OCI-LY1 (cell line): ENCODE measurements at regions not wholly inside any gene's neighbourhood (a gene's known extent, or its start where the extent isn't known, plus 50 kb on each side); places are given as distances from the start of the nearest gene placed in this dataset.

ENCODE experiments used
- H2AFZ ChIP-seq: fragments of 200-600 bp; sonication (generic), shearing (Covaris generic); 2 replicates; pipeline ENCODE4 v1.6.0; 2014; ENCODE audit warnings: antibody characterized with exemption, mild to moderate bottlenecking, low read length
- H3F3A ChIP-seq: fragments of 200-600 bp; sonication (generic), shearing (Covaris generic); 2 replicates; pipeline ENCODE4 v1.6.0; 2014; ENCODE audit warnings: mild to moderate bottlenecking, antibody characterized with exemption, low read length, moderate library complexity; ENCODE audit not compliant: insufficient read depth
- H3K27ac ChIP-seq: fragments of 200-600 bp; sonication (generic); 2 replicates; pipeline ENCODE4 v1.5.1; 2014; ENCODE audit warnings: low read length, mixed run types, mild to moderate bottlenecking, low read depth; ENCODE audit not compliant: poor library complexity, severe bottlenecking
- H3K27me3 ChIP-seq: fragments of 200-600 bp; sonication (generic); 2 replicates; pipeline ENCODE4 v1.6.0; 2014; ENCODE audit warnings: antibody characterized with exemption, mild to moderate bottlenecking, low read length, moderate library complexity; ENCODE audit not compliant: insufficient read depth
- H3K36me3 ChIP-seq: fragments of 200-600 bp; sonication (generic); 2 replicates; pipeline ENCODE4 v1.6.1; 2014; ENCODE audit warnings: mild to moderate bottlenecking, antibody characterized with exemption, low read length, moderate library complexity, mixed read lengths; ENCODE audit not compliant: insufficient read depth
- H3K4me1 ChIP-seq: fragments of 200-600 bp; sonication (generic); 2 replicates; pipeline ENCODE4 v1.5.1; 2014; ENCODE audit warnings: mild to moderate bottlenecking, low read length, moderate library complexity; ENCODE audit not compliant: insufficient read depth, severe bottlenecking
- H3K4me2 ChIP-seq: fragments of 200-600 bp; sonication (generic), shearing (Covaris generic); 2 replicates; pipeline ENCODE4 v1.6.1; 2014; ENCODE audit warnings: low read length
- H3K4me3 ChIP-seq: fragments of 200-600 bp; sonication (generic); 2 replicates; pipeline ENCODE4 v1.5.1; 2014; ENCODE audit warnings: low read length, low read depth, mild to moderate bottlenecking, mixed read lengths; ENCODE audit not compliant: poor library complexity, severe bottlenecking
- H3K79me2 ChIP-seq: fragments of 200-600 bp; shearing (Covaris generic); 2 replicates; pipeline ENCODE4 v1.6.1; 2016; ENCODE audit warnings: mixed run types, low read length, mixed read lengths; ENCODE audit not compliant: insufficient read depth
- H3K9ac ChIP-seq: fragments of 200-600 bp; sonication (generic), shearing (Covaris generic); 2 replicates; pipeline ENCODE4 v1.6.1; 2014; ENCODE audit warnings: mild to moderate bottlenecking, low read length, mixed read lengths
- H3K9me2 ChIP-seq: fragments of 200-600 bp; sonication (generic), shearing (Covaris generic); 2 replicates; pipeline ENCODE4 v1.6.1; 2014; ENCODE audit warnings: low read depth, mild to moderate bottlenecking, low read length, mixed read lengths
- H3K9me3 ChIP-seq: fragments of 200-600 bp; shearing (Covaris generic); 2 replicates; pipeline ENCODE4 v1.6.1; 2014; ENCODE audit warnings: low read length, mixed read lengths
- H4K20me1 ChIP-seq: fragments of 200-600 bp; sonication (generic), shearing (Covaris generic); 2 replicates; pipeline ENCODE4 v1.6.0; 2016; ENCODE audit warnings: mild to moderate bottlenecking, low read length; ENCODE audit not compliant: insufficient read depth
- EZH2 ChIP-seq: fragments of 200-600 bp; sonication (generic), shearing (Covaris generic); IDR thresholded peaks from 2 replicates; pipeline ENCODE4 v1.8.0; 2017; ENCODE audit warnings: borderline replicate concordance, mixed run types, mild to moderate bottlenecking, antibody characterized with exemption, low read length, moderate library complexity, mixed read lengths
- TF ChIP-seq, protein P1 (sequence below): fragments of 200-600 bp; sonication (generic), shearing (Covaris generic); IDR thresholded peaks from 2 replicates; pipeline ENCODE4 v1.5.1; 2017; ENCODE audit warnings: mild to moderate bottlenecking, antibody characterized with exemption, low read length, moderate library complexity, mixed read lengths

DNA sequence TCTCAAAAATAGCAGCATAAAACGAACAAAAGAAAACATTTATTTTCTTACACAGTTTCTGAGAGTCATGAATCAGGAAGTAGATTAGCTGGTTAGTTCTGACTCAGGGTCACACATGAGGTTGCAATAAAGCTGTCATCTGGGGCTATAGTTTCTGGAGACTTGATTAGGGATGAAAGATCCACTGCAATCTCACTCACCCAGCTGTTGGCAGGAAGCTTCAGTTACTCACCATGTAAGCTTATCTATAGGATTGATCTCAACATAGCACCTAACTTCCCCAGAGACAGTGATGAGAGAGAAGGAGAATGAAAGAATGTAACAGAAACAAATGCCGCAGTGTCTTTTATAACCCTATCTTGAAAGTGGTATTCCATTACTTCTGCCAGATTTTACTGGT, 435.5 kb downstream of the GABRG1 start:
- Histone ChIP-seq H4K20me1 (no peaks in the 10 kb centered on the region), H3K27me3 (no peaks in the 10 kb centered on the region), H3K9ac (no peak overlapping the region), H3K9me2 (no peaks in the 10 kb centered on the region), H3K4me3 (no peak overlapping the region), H3K9me3 (no peaks in the 10 kb centered on the region), H3K27ac (no peak overlapping the region), H3K79me2 (no peaks in the 10 kb centered on the region), H3F3A (no peaks in the 10 kb centered on the region), H2AFZ (no peak overlapping the region), H3K4me2 (no peak overlapping the region), H3K4me1 (no peaks in the 10 kb centered on the region), H3K36me3 (no peaks in the 10 kb centered on the region)
- TF ChIP-seq, protein P1, sequence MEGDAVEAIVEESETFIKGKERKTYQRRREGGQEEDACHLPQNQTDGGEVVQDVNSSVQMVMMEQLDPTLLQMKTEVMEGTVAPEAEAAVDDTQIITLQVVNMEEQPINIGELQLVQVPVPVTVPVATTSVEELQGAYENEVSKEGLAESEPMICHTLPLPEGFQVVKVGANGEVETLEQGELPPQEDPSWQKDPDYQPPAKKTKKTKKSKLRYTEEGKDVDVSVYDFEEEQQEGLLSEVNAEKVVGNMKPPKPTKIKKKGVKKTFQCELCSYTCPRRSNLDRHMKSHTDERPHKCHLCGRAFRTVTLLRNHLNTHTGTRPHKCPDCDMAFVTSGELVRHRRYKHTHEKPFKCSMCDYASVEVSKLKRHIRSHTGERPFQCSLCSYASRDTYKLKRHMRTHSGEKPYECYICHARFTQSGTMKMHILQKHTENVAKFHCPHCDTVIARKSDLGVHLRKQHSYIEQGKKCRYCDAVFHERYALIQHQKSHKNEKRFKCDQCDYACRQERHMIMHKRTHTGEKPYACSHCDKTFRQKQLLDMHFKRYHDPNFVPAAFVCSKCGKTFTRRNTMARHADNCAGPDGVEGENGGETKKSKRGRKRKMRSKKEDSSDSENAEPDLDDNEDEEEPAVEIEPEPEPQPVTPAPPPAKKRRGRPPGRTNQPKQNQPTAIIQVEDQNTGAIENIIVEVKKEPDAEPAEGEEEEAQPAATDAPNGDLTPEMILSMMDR = no peak
- no peak for TF ChIP-seq EZH2

DNA sequence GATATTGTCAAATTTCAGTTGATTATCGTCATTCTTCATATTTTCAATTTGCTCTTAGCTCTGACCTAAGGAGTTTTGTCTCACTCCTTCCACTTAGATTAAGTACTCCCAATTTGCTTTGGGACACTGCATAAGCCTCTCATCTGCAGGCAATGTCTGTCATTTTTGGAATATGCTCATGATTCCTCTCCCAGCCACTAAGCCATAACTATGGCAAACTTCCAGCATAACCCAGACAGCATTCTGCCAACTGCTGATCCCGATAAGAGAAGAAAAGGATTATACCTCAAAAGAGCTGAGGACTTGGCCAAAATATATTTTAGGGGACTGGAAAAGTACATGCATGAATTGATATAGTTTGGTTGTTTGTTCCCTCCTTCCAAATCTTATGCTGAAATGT, 444.4 kb downstream of the GABRG1 start:
- Histone ChIP-seq H3K27ac (no peak overlapping the region), H3K9ac (no peak overlapping the region), H3K27me3 (no peaks in the 10 kb centered on the region), H3K4me2 (no peak overlapping the region), H3F3A (no peaks in the 10 kb centered on the region), H3K4me1 (no peaks in the 10 kb centered on the region), H4K20me1 (no peaks in the 10 kb centered on the region), H3K4me3 (no peak overlapping the region), H3K9me3 (no peaks in the 10 kb centered on the region), H3K36me3 (no peaks in the 10 kb centered on the region), H3K9me2 (no peaks in the 10 kb centered on the region), H3K79me2 (no peaks in the 10 kb centered on the region), H2AFZ (no peak overlapping the region)
- TF ChIP-seq EZH2 = no peak
- TF ChIP-seq, protein P1 = no peak

DNA sequence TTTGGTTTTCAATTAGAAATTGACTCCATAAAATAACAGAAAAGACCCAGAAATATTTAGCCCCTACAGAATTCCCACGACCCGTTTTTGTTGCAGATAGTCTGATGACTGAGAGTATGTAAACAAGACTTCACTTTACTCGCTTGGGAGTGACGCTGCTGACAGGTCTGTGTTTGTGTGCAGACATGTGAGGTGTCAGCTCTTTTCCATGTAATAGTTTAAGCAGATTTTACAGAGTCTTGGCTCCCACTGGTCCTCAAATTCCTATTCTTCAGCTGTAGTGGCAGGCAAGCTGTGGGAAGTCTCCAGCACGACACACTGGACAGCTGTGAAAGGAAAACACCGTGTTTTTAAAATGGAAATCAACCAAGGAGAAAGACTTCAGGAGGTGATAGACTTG, 455.7 kb downstream of the GABRG1 start:
- Histone ChIP-seq H2AFZ (no peak overlapping the region), H3K4me3 (no peak overlapping the region), H3K4me2 (no peak overlapping the region), H3F3A (no peaks in the 10 kb centered on the region), H3K4me1 (no peaks in the 10 kb centered on the region), H3K27ac (no peak overlapping the region), H3K27me3 (no peaks in the 10 kb centered on the region), H3K9me2 (no peaks in the 10 kb centered on the region), H3K9me3 (no peaks in the 10 kb centered on the region), H3K36me3 (no peaks in the 10 kb centered on the region), H3K9ac (no peak overlapping the region), H4K20me1 (no peaks in the 10 kb centered on the region), H3K79me2 (no peaks in the 10 kb centered on the region)
- no peak for TF ChIP-seq EZH2
- TF ChIP-seq, protein P1 = no peak
